ENCODE measurements at regions not wholly inside any gene's neighbourhood (a gene's known extent, or its start where the extent isn't known, plus 50 kb on each side); places are given as distances from the start of the nearest gene placed in this dataset.

GRCh38 chr20:39800111-39800510 lies 838.0 kb downstream of the DHX35 start:
- H3K4me2 ChIP-seq (replicated peaks; ENCODE audit: extremely low read depth, low read length, poor library complexity, severe bottlenecking), result no peak overlapping the region
- no peaks in the 10 kb centered on the region for H4K20me1 ChIP-seq (ENCODE audit: insufficient read depth, low read length)
- H3K27ac ChIP-seq (ENCODE audit: low read depth in 1 of 2, low read length in 2 of 2), result no peak overlapping the region
- no CpG with 5 or more reads among the region's 2 CpGs for WGBS (ENCODE audit: insufficient coverage)
- intact Hi-C loops (cut with micrococcal nuclease), result no loop called here
- Mint-ChIP-seq H3K4me3 (no peak overlapping the region), H3K36me3 (no peaks in the 10 kb centered on the region), H3K4me1 (no peaks in the 10 kb centered on the region), H3K9me3 (peaks cover 0 to 6% (median 3%) of the 10 kb centered on the region in 7 donors), H3K27ac (no peak overlapping the region), H3K27me3 (ENCODE audit: low read depth in 3 of 3) (peaks cover 0 to 4% (median 1%) of the 10 kb centered on the region in 3 donors)
- no peak overlapping the region for H3K9ac ChIP-seq (ENCODE audit: insufficient read depth, low read length, poor library complexity, severe bottlenecking)
- TF ChIP-seq, protein P1, sequence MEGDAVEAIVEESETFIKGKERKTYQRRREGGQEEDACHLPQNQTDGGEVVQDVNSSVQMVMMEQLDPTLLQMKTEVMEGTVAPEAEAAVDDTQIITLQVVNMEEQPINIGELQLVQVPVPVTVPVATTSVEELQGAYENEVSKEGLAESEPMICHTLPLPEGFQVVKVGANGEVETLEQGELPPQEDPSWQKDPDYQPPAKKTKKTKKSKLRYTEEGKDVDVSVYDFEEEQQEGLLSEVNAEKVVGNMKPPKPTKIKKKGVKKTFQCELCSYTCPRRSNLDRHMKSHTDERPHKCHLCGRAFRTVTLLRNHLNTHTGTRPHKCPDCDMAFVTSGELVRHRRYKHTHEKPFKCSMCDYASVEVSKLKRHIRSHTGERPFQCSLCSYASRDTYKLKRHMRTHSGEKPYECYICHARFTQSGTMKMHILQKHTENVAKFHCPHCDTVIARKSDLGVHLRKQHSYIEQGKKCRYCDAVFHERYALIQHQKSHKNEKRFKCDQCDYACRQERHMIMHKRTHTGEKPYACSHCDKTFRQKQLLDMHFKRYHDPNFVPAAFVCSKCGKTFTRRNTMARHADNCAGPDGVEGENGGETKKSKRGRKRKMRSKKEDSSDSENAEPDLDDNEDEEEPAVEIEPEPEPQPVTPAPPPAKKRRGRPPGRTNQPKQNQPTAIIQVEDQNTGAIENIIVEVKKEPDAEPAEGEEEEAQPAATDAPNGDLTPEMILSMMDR (IDR thresholded peaks at IDR 0.05), result no peak
- H3K4me3 ChIP-seq (replicated peaks in 1 of 3; ENCODE audit: low read depth in 2 of 3, low read length in 3 of 3), result no peak overlapping the region
- no peaks in the 10 kb centered on the region for H3K4me1 ChIP-seq (ENCODE audit: control insufficient read depth in 1 of 2, insufficient read depth in 2 of 2, low read length in 2 of 2)
- no peaks in the 10 kb centered on the region for H3K27me3 ChIP-seq (ENCODE audit: control insufficient read depth in 2 of 2, insufficient read depth in 2 of 2, low read length in 2 of 2)
- H2AFZ ChIP-seq (ENCODE audit: insufficient read depth, low read depth, low read length, poor library complexity, severe bottlenecking), result no peak overlapping the region
- no peaks in the 10 kb centered on the region for H3K36me3 ChIP-seq (replicated peaks in 1 of 2; ENCODE audit: control insufficient read depth in 1 of 2, insufficient read depth in 2 of 2, low read length in 2 of 2)
- no peaks in the 10 kb centered on the region for H3K79me2 ChIP-seq (ENCODE audit: insufficient read depth, low read length)
- no peaks in the 10 kb centered on the region for H3K9me3 ChIP-seq (replicated peaks in 1 of 2; ENCODE audit: control insufficient read depth in 1 of 2, insufficient read depth in 1 of 2, low read length in 2 of 2)
- DNase-seq, result no peak

- intact Hi-C loops (cut with micrococcal nuclease), result no loop called here
- H3K4me3 ChIP-seq (replicated peaks in 1 of 3; ENCODE audit: low read depth in 2 of 3, low read length in 3 of 3), result no peak overlapping the region
- Mint-ChIP-seq H3K27me3 (ENCODE audit: low read depth in 3 of 3) (peaks cover 0 to 4% (median 1%) of the 10 kb centered on the region in 3 donors), H3K27ac (no peak overlapping the region), H3K9me3 (peaks cover 0 to 6% (median 5%) of the 10 kb centered on the region in 7 donors), H3K4me3 (no peak overlapping the region), H3K4me1 (no peaks in the 10 kb centered on the region), H3K36me3 (no peaks in the 10 kb centered on the region)
- no peaks in the 10 kb centered on the region for H4K20me1 ChIP-seq (ENCODE audit: insufficient read depth, low read length)
- H2AFZ ChIP-seq (ENCODE audit: insufficient read depth, low read depth, low read length, poor library complexity, severe bottlenecking), result no peak overlapping the region
- no peaks in the 10 kb centered on the region for H3K36me3 ChIP-seq (replicated peaks in 1 of 2; ENCODE audit: control insufficient read depth in 1 of 2, insufficient read depth in 2 of 2, low read length in 2 of 2)
- no peaks in the 10 kb centered on the region for H3K4me1 ChIP-seq (ENCODE audit: control insufficient read depth in 1 of 2, insufficient read depth in 2 of 2, low read length in 2 of 2)
- TF ChIP-seq, protein P1 (IDR thresholded peaks at IDR 0.05), result no peak
- no peaks in the 10 kb centered on the region for H3K79me2 ChIP-seq (ENCODE audit: insufficient read depth, low read length)
- no peak overlapping the region for H3K27ac ChIP-seq (ENCODE audit: low read depth in 1 of 2, low read length in 2 of 2)
- H3K27me3 ChIP-seq (ENCODE audit: control insufficient read depth in 2 of 2, insufficient read depth in 2 of 2, low read length in 2 of 2), result no peaks in the 10 kb centered on the region
- H3K9me3 ChIP-seq (replicated peaks in 1 of 2; ENCODE audit: control insufficient read depth in 1 of 2, insufficient read depth in 1 of 2, low read length in 2 of 2), result no peaks in the 10 kb centered on the region
- H3K9ac ChIP-seq (ENCODE audit: insufficient read depth, low read length, poor library complexity, severe bottlenecking), result no peak overlapping the region
- WGBS (ENCODE audit: insufficient coverage), result no CpG with 5 or more reads among the region's 2 CpGs
- DNase-seq, result no peak
- H3K4me2 ChIP-seq (replicated peaks; ENCODE audit: extremely low read depth, low read length, poor library complexity, severe bottlenecking), result no peak overlapping the region
Observed at GRCh38 chr20:39799366-39799965, 837.3 kb downstream of the DHX35 start.
